Smooth muscle cell (in vitro differentiated cells): ENCODE measurements at regions not wholly inside any gene's neighbourhood (a gene's known extent, or its start where the extent isn't known, plus 50 kb on each side); places are given as distances from the start of the nearest gene placed in this dataset.

ENCODE experiments used
- DNase-seq: peaks from one replicate; lab custom pipeline; 2025; ENCODE audit not compliant: unreplicated experiment; lab: John Stamatoyannopoulos, UW
- H2AFZ ChIP-seq: fragments of 200-600 bp; sonication (generic); 2 replicates; pipeline ENCODE4 v1.6.0; 2016; ENCODE audit warnings: antibody characterized with exemption, low read depth, mild to moderate bottlenecking
- H3F3A ChIP-seq: fragments of 200-600 bp; sonication (generic); 2 replicates; pipeline ENCODE4 v1.6.0; 2017; ENCODE audit warnings: antibody characterized with exemption, low read depth
- H3K27ac ChIP-seq: fragments of 200-600 bp; sonication (generic); 2 replicates; pipeline ENCODE4 v1.5.1; 2016; ENCODE audit warnings: low read depth, mild to moderate bottlenecking
- H3K27me3 ChIP-seq: fragments of 200-600 bp; sonication (generic); 2 replicates; pipeline ENCODE4 v1.6.1; 2016; ENCODE audit warnings: low read depth, mild to moderate bottlenecking
- H3K36me3 ChIP-seq: fragments of 200-600 bp; sonication (generic); 2 replicates; pipeline ENCODE4 v1.5.1; 2016; ENCODE audit warnings: low read depth
- H3K4me1 ChIP-seq: fragments of 200-600 bp; sonication (generic); 2 replicates; pipeline ENCODE4 v1.5.1; 2016; ENCODE audit warnings: low read depth
- H3K4me2 ChIP-seq: fragments of 200-600 bp; sonication (generic); 2 replicates; pipeline ENCODE4 v1.6.0; 2016; ENCODE audit warnings: mild to moderate bottlenecking
- H3K4me3 ChIP-seq: fragments of 200-600 bp; sonication (generic); 2 replicates; pipeline ENCODE4 v1.5.1; 2016; ENCODE audit warnings: mild to moderate bottlenecking
- H3K79me2 ChIP-seq: fragments of 200-600 bp; sonication (generic); 2 replicates; pipeline ENCODE4 v1.6.0; 2016; ENCODE audit warnings: low read depth, mild to moderate bottlenecking
- H3K9ac ChIP-seq: fragments of 200-600 bp; sonication (generic); 2 replicates; pipeline ENCODE4 v1.6.0; 2016; ENCODE audit warnings: low read depth
- H3K9me3 ChIP-seq: fragments of 200-600 bp; sonication (generic); replicated peaks from 2 replicates; pipeline ENCODE4 v1.5.1; 2016; ENCODE audit warnings: low read depth
- H4K20me1 ChIP-seq: fragments of 200-600 bp; sonication (generic); 2 replicates; pipeline ENCODE4 v1.6.0; 2016; ENCODE audit warnings: low read depth
- WGBS: methylation state at CpG from one replicate; pipeline ENCODE4 v1.1.7; 2016; ENCODE audit warnings: low lambda C conversion rate; 5-methylcytosine and 5-hydroxymethylcytosine counted together
- small RNA-seq: library from RNA; depleted of rRNA; stranded (forward); fragments of <200 nt; gene quantifications from one replicate; pipeline ENCODE3, GENCODE V24; 2014
- TF ChIP-seq, protein P1 (sequence below): fragments of 200-600 bp; sonication (generic); IDR thresholded peaks from 2 replicates; pipeline ENCODE4 v1.5.1; 2017; ENCODE audit warnings: borderline replicate concordance, mild to moderate bottlenecking, antibody characterized with exemption; ENCODE audit not compliant: insufficient read depth, poor library complexity, severe bottlenecking

DNA sequence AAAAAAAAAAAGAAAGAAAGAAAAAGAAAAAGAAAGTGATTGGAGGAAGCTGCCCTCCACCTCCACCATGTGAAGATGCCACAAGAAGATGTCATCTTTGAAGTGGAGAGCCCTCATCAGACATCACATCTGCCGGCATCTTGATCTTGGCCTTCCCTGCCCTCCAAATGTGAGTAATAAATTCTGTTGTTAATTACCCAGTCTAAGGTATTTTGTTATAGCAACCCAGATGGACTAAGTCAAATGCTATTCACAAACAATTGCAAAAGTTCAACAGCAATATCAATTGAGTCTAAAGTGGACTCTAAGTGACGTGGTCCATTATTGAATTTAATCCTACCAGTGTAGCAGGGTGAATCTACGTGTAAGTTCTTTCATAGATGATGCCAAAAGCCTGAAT is 55.9 kb upstream of the NUP160 start:
- Histone ChIP-seq H3K79me2 (no peaks in the 10 kb centered on the region), H3K9ac (no peak overlapping the region), H2AFZ (no peak overlapping the region), H3K27me3 (no peaks in the 10 kb centered on the region), H3K9me3 (no peaks in the 10 kb centered on the region), H4K20me1 (no peaks in the 10 kb centered on the region), H3K36me3 (no peaks in the 10 kb centered on the region), H3K27ac (no peak overlapping the region), H3K4me2 (no peak overlapping the region), H3F3A (no peaks in the 10 kb centered on the region), H3K4me1 (no peaks in the 10 kb centered on the region), H3K4me3 (no peak overlapping the region)
- no peak for DNase-seq
- WGBS, result 94% methylated on average over 3 of the region's 3 CpGs
- TF ChIP-seq, protein P1, sequence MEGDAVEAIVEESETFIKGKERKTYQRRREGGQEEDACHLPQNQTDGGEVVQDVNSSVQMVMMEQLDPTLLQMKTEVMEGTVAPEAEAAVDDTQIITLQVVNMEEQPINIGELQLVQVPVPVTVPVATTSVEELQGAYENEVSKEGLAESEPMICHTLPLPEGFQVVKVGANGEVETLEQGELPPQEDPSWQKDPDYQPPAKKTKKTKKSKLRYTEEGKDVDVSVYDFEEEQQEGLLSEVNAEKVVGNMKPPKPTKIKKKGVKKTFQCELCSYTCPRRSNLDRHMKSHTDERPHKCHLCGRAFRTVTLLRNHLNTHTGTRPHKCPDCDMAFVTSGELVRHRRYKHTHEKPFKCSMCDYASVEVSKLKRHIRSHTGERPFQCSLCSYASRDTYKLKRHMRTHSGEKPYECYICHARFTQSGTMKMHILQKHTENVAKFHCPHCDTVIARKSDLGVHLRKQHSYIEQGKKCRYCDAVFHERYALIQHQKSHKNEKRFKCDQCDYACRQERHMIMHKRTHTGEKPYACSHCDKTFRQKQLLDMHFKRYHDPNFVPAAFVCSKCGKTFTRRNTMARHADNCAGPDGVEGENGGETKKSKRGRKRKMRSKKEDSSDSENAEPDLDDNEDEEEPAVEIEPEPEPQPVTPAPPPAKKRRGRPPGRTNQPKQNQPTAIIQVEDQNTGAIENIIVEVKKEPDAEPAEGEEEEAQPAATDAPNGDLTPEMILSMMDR, result no peak

DNA sequence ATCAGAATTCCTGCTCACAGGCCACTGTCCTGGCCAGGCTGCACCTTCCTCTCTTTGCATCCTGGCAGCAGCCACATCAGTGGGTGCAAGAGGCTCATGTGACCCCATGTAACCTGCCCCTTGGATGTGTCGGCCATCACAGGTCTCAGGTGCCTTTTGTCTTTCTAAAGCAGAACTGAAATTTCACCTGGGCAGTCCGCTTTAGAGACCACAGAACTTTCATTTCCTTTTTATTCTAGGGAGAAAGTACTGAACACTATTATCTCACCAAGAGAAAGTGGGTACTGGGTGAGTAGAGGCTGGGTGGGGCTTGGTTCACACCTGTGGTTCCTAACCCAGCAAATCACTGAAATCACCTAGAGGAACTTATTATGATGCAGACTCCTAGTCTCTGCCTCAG is 51.7 kb upstream of the NUP160 start:
- no peaks in the 10 kb centered on the region for H3F3A ChIP-seq
- H2AFZ ChIP-seq, result no peak overlapping the region
- TF ChIP-seq, protein P1, result no peak
- no peaks in the 10 kb centered on the region for H3K79me2 ChIP-seq
- no peaks in the 10 kb centered on the region for H4K20me1 ChIP-seq
- H3K4me1 ChIP-seq, result no peaks in the 10 kb centered on the region
- no peak overlapping the region for H3K27ac ChIP-seq
- H3K4me3 ChIP-seq, result no peak overlapping the region
- H3K9ac ChIP-seq, result no peak overlapping the region
- no peaks in the 10 kb centered on the region for H3K9me3 ChIP-seq
- no peak for DNase-seq
- H3K36me3 ChIP-seq, result no peaks in the 10 kb centered on the region
- no peaks in the 10 kb centered on the region for H3K27me3 ChIP-seq
- no peak overlapping the region for H3K4me2 ChIP-seq
- 90% methylated on average over 2 of the region's 2 CpGs for WGBS

Small RNAs in the stretch of these regions (small RNA-seq; reads per million reads assigned to genes)
- 0.24 reads per million for gene AC023232.1
